ENCODE measurements at regions not wholly inside any gene's neighbourhood (a gene's known extent, or its start where the extent isn't known, plus 50 kb on each side); places are given as distances from the start of the nearest gene placed in this dataset.

- no peak overlapping the region for H3K27ac Mint-ChIP-seq (ENCODE audit: unreplicated experiment)
- no peaks in the 10 kb centered on the region for H3K9me3 Mint-ChIP-seq (ENCODE audit: unreplicated experiment)
- H3K27me3 Mint-ChIP-seq (ENCODE audit: unreplicated experiment), result peaks cover 2% of the 10 kb centered on the region
- no peaks in the 10 kb centered on the region for H3K4me1 Mint-ChIP-seq (ENCODE audit: low read depth, unreplicated experiment)
- no peak for DNase-seq
- H3K36me3 Mint-ChIP-seq (ENCODE audit: unreplicated experiment), result no peaks in the 10 kb centered on the region
- TF ChIP-seq, protein P1, sequence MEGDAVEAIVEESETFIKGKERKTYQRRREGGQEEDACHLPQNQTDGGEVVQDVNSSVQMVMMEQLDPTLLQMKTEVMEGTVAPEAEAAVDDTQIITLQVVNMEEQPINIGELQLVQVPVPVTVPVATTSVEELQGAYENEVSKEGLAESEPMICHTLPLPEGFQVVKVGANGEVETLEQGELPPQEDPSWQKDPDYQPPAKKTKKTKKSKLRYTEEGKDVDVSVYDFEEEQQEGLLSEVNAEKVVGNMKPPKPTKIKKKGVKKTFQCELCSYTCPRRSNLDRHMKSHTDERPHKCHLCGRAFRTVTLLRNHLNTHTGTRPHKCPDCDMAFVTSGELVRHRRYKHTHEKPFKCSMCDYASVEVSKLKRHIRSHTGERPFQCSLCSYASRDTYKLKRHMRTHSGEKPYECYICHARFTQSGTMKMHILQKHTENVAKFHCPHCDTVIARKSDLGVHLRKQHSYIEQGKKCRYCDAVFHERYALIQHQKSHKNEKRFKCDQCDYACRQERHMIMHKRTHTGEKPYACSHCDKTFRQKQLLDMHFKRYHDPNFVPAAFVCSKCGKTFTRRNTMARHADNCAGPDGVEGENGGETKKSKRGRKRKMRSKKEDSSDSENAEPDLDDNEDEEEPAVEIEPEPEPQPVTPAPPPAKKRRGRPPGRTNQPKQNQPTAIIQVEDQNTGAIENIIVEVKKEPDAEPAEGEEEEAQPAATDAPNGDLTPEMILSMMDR (IDR thresholded peaks at IDR 0.05; ENCODE audit: partially characterized antibody, unreplicated experiment), result no peak
- no peak overlapping the region for H3K4me3 Mint-ChIP-seq (ENCODE audit: unreplicated experiment)
Observed at GRCh38 chr1:194548071-194548470, 1361.7 kb upstream of the B3GALT2 start.

- no peak overlapping the region for H3K4me3 Mint-ChIP-seq (ENCODE audit: unreplicated experiment)
- DNase-seq, result no peak
- TF ChIP-seq, protein P1 (IDR thresholded peaks at IDR 0.05; ENCODE audit: partially characterized antibody, unreplicated experiment), result no peak
- no peaks in the 10 kb centered on the region for H3K27me3 Mint-ChIP-seq (ENCODE audit: unreplicated experiment)
- H3K9me3 Mint-ChIP-seq (ENCODE audit: unreplicated experiment), result no peaks in the 10 kb centered on the region
- H3K36me3 Mint-ChIP-seq (ENCODE audit: unreplicated experiment), result no peaks in the 10 kb centered on the region
- no peaks in the 10 kb centered on the region for H3K4me1 Mint-ChIP-seq (ENCODE audit: low read depth, unreplicated experiment)
- H3K27ac Mint-ChIP-seq (ENCODE audit: unreplicated experiment), result no peak overlapping the region
Observed at GRCh38 chr1:194544012-194544411, 1357.6 kb upstream of the B3GALT2 start.

DNA sequence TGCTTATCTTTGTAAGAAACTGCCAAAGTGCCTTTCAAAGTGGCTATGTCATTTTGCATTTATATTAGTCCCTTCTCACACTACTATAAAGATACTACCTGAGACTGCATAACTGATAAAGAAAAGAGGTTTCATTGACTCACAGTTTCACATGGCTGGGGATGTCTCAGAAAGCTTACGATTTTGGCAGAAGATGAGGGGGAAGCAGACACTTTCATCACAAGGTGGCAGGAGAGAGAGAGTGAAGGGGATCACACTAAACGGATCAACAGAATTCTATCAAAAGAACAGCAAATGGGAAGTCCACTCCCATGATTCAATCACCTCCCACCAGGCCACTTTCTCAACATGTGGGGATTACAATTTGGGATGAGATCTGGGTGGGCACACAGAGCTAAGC is 1352.0 kb upstream of the B3GALT2 start:
- no peaks in the 10 kb centered on the region for H3K27me3 Mint-ChIP-seq (ENCODE audit: unreplicated experiment)
- DNase-seq, result no peak
- H3K4me1 Mint-ChIP-seq (ENCODE audit: low read depth, unreplicated experiment), result peaks cover 6% of the 10 kb centered on the region
- H3K4me3 Mint-ChIP-seq (ENCODE audit: unreplicated experiment), result no peak overlapping the region
- H3K27ac Mint-ChIP-seq (ENCODE audit: unreplicated experiment), result no peak overlapping the region
- H3K9me3 Mint-ChIP-seq (ENCODE audit: unreplicated experiment), result no peaks in the 10 kb centered on the region
- no peaks in the 10 kb centered on the region for H3K36me3 Mint-ChIP-seq (ENCODE audit: unreplicated experiment)
- TF ChIP-seq, protein P1 (IDR thresholded peaks at IDR 0.05; ENCODE audit: partially characterized antibody, unreplicated experiment), result no peak

DNA sequence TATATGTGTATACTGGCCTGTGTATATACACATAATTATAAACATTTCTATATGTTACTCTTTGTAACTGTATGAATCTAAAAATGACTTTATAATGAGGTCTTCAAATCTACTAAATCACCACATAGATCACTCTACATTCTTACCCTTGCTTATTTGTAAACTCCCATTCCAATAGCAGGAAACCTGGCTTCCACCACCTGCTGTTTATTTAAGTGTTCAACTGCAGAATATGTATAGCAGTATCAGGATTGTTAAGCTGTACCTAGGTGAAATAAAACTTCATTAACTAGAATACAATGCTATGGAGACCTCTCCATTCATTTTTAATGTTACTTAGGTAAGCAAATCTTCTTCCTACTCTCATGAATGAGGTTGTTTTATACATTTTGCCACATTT is 1351.1 kb upstream of the B3GALT2 start:
- H3K27me3 Mint-ChIP-seq (ENCODE audit: unreplicated experiment), result no peaks in the 10 kb centered on the region
- TF ChIP-seq, protein P1 (IDR thresholded peaks at IDR 0.05; ENCODE audit: partially characterized antibody, unreplicated experiment), result no peak
- no peak for DNase-seq
- H3K27ac Mint-ChIP-seq (ENCODE audit: unreplicated experiment), result no peak overlapping the region
- H3K4me1 Mint-ChIP-seq (ENCODE audit: low read depth, unreplicated experiment), result peaks cover 6% of the 10 kb centered on the region
- no peaks in the 10 kb centered on the region for H3K36me3 Mint-ChIP-seq (ENCODE audit: unreplicated experiment)
- no peaks in the 10 kb centered on the region for H3K9me3 Mint-ChIP-seq (ENCODE audit: unreplicated experiment)
- no peak overlapping the region for H3K4me3 Mint-ChIP-seq (ENCODE audit: unreplicated experiment)

DNA sequence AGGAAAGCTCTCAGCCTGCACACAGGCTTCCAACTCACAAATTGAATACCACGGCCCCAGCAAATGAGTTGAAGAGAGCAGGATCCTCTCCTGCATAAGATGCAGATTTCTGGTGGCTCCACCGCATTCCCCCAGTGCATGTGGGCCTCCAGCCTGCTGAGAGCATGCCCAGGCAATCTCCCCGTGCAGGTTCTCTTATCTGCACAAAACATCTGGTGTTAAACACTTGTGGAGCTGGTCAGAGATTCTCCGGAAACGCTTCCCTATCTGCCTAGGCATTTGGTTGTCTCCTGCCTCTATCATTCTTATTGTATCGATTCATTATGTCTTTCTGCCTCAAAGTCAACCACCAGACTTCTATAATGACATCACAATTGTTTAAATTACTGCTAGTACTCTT is 1349.0 kb upstream of the B3GALT2 start:
- TF ChIP-seq, protein P1 (IDR thresholded peaks at IDR 0.05; ENCODE audit: partially characterized antibody, unreplicated experiment), result no peak
- DNase-seq, result no peak
- peaks cover 1% of the 10 kb centered on the region for H3K27me3 Mint-ChIP-seq (ENCODE audit: unreplicated experiment)
- peaks cover 6% of the 10 kb centered on the region for H3K4me1 Mint-ChIP-seq (ENCODE audit: low read depth, unreplicated experiment)
- no peak overlapping the region for H3K27ac Mint-ChIP-seq (ENCODE audit: unreplicated experiment)
- H3K36me3 Mint-ChIP-seq (ENCODE audit: unreplicated experiment), result no peaks in the 10 kb centered on the region
- H3K4me3 Mint-ChIP-seq (ENCODE audit: unreplicated experiment), result no peak overlapping the region
- no peaks in the 10 kb centered on the region for H3K9me3 Mint-ChIP-seq (ENCODE audit: unreplicated experiment)
